Mucosa of rectum (tissue), 2 donors: ENCODE measurements at regions not wholly inside any gene's neighbourhood (a gene's known extent, or its start where the extent isn't known, plus 50 kb on each side); places are given as distances from the start of the nearest gene placed in this dataset.

Experiments used
- H3K27ac ChIP-seq, 2 donors: one replicate each; pipeline ENCODE4 v1.7.0; 2013; ENCODE audit warnings: inconsistent platforms in 2 of 2, low read depth in 2 of 2, low read length in 2 of 2
- H3K27me3 ChIP-seq, 2 donors: one replicate each; pipeline ENCODE4 v1.7.0; 2013; ENCODE audit warnings: low read length in 2 of 2; ENCODE audit not compliant: control insufficient read depth in 2 of 2, insufficient read depth in 2 of 2
- H3K36me3 ChIP-seq, 2 donors: one replicate each; pipeline ENCODE4 v1.7.0; 2013; ENCODE audit warnings: low read length in 2 of 2; ENCODE audit not compliant: control insufficient read depth in 2 of 2, insufficient read depth in 2 of 2
- H3K4me1 ChIP-seq, 2 donors: one replicate each; pipeline ENCODE4 v1.7.0; 2013; ENCODE audit warnings: low read length in 2 of 2, mild to moderate bottlenecking in 1 of 2; ENCODE audit not compliant: control insufficient read depth in 2 of 2, insufficient read depth in 2 of 2
- H3K4me3 ChIP-seq, 2 donors: one replicate each; pipeline ENCODE4 v1.7.0; 2013; ENCODE audit warnings: low read length in 2 of 2
- H3K9ac ChIP-seq, 2 donors: one replicate each; pipeline ENCODE4 v1.7.0; 2013; ENCODE audit warnings: low read length in 2 of 2, low read depth in 1 of 2, mild to moderate bottlenecking in 1 of 2
- H3K9me3 ChIP-seq, 2 donors: one replicate each; pipeline ENCODE4 v1.7.0; 2013; ENCODE audit warnings: low read length in 2 of 2; ENCODE audit not compliant: control insufficient read depth in 2 of 2
- donor health status: healthy.
- donor health status: Normal muscosa, but diverticular disease.

- no peak overlapping the region for H3K27ac ChIP-seq
- no peak overlapping the region for H3K9ac ChIP-seq
- peaks cover 0 to 3% of the 10 kb centered on the region in 2 donors for H3K4me1 ChIP-seq
- no peaks in the 10 kb centered on the region for H3K36me3 ChIP-seq
- H3K4me3 ChIP-seq = no peak overlapping the region
- no peaks in the 10 kb centered on the region for H3K9me3 ChIP-seq
- H3K27me3 ChIP-seq = no peaks in the 10 kb centered on the region
These were observed 96.0 kb upstream of the CCDC80 start for GRCh38 chr3:112736805-112737566.

- Histone ChIP-seq H3K27ac (no peak overlapping the region), H3K4me3 (no peak overlapping the region), H3K36me3 (no peaks in the 10 kb centered on the region), H3K4me1 (peaks cover 0 to 3% of the 10 kb centered on the region in 2 donors), H3K9me3 (no peaks in the 10 kb centered on the region), H3K9ac (no peak overlapping the region), H3K27me3 (no peaks in the 10 kb centered on the region)
These were observed 95.4 kb upstream of the CCDC80 start for GRCh38 chr3:112736386-112736785.

GRCh38 chr3:112735926-112736325, 95.0 kb upstream of the CCDC80 start:
- no peaks in the 10 kb centered on the region for H3K9me3 ChIP-seq
- no peaks in the 10 kb centered on the region for H3K36me3 ChIP-seq
- H3K9ac ChIP-seq = no peak overlapping the region
- H3K27ac ChIP-seq = no peak overlapping the region
- H3K4me3 ChIP-seq = no peak overlapping the region
- no peaks in the 10 kb centered on the region for H3K27me3 ChIP-seq
- peaks cover 0 to 3% of the 10 kb centered on the region in 2 donors for H3K4me1 ChIP-seq

- Histone ChIP-seq H3K4me3 (no peak overlapping the region), H3K36me3 (no peaks in the 10 kb centered on the region), H3K4me1 (peaks cover 0 to 3% of the 10 kb centered on the region in 2 donors), H3K9ac (no peak overlapping the region), H3K27ac (no peak overlapping the region), H3K27me3 (no peaks in the 10 kb centered on the region), H3K9me3 (no peaks in the 10 kb centered on the region)
These were observed 93.9 kb upstream of the CCDC80 start for GRCh38 chr3:112734736-112735350.

- Histone ChIP-seq H3K4me3 (no peak overlapping the region), H3K27me3 (no peaks in the 10 kb centered on the region), H3K36me3 (no peaks in the 10 kb centered on the region), H3K9me3 (no peaks in the 10 kb centered on the region), H3K27ac (no peak overlapping the region), H3K9ac (no peak overlapping the region), H3K4me1 (peaks cover 0 to 3% of the 10 kb centered on the region in 2 donors)
These were observed 93.2 kb upstream of the CCDC80 start for GRCh38 chr3:112734171-112734570.

- H3K9ac ChIP-seq = no peak overlapping the region
- no peaks in the 10 kb centered on the region for H3K36me3 ChIP-seq
- no peak overlapping the region for H3K27ac ChIP-seq
These were observed 89.3 kb upstream of the CCDC80 start for GRCh38 chr3:112730210-112730609.

GRCh38 chr3:112721231-112721630, 80.3 kb upstream of the CCDC80 start:
- H3K4me1 ChIP-seq = no peaks in the 10 kb centered on the region
- no peak overlapping the region for H3K4me3 ChIP-seq
- H3K27me3 ChIP-seq = no peaks in the 10 kb centered on the region
- no peak overlapping the region for H3K27ac ChIP-seq
- no peaks in the 10 kb centered on the region for H3K36me3 ChIP-seq
- H3K9me3 ChIP-seq = no peaks in the 10 kb centered on the region
- H3K9ac ChIP-seq = no peak overlapping the region

More at GRCh38 chr3:112730210-112730609, 89.3 kb upstream of the CCDC80 start:
- no peaks in the 10 kb centered on the region for H3K27me3 ChIP-seq
- H3K4me3 ChIP-seq = no peak overlapping the region
- no peaks in the 10 kb centered on the region for H3K9me3 ChIP-seq
- peaks cover 0 to 3% of the 10 kb centered on the region in 2 donors for H3K4me1 ChIP-seq

GRCh38 chr3:112718967-112719366, 78.0 kb upstream of the CCDC80 start:
- no peaks in the 10 kb centered on the region for H3K9me3 ChIP-seq
- H3K9ac ChIP-seq = no peak overlapping the region
- H3K36me3 ChIP-seq = no peaks in the 10 kb centered on the region
- no peaks in the 10 kb centered on the region for H3K27me3 ChIP-seq
- H3K4me3 ChIP-seq = no peak overlapping the region
- H3K4me1 ChIP-seq = no peaks in the 10 kb centered on the region
- H3K27ac ChIP-seq = no peak overlapping the region

- Histone ChIP-seq H3K36me3 (no peaks in the 10 kb centered on the region), H3K9me3 (no peaks in the 10 kb centered on the region), H3K27me3 (no peaks in the 10 kb centered on the region), H3K4me3 (no peak overlapping the region), H3K4me1 (no peaks in the 10 kb centered on the region), H3K9ac (no peak overlapping the region), H3K27ac (no peak overlapping the region)
These were observed 77.6 kb upstream of the CCDC80 start for GRCh38 chr3:112718516-112718915.

GRCh38 chr3:112709911-112710310, 69.0 kb upstream of the CCDC80 start:
- H3K9ac ChIP-seq = no peak overlapping the region
- H3K36me3 ChIP-seq = no peaks in the 10 kb centered on the region
- H3K9me3 ChIP-seq = no peaks in the 10 kb centered on the region
- no peaks in the 10 kb centered on the region for H3K27me3 ChIP-seq
- no peak overlapping the region for H3K27ac ChIP-seq
- no peaks in the 10 kb centered on the region for H3K4me1 ChIP-seq
- no peak overlapping the region for H3K4me3 ChIP-seq
